ENCODE measurements at regions not wholly inside any gene's neighbourhood (a gene's known extent, or its start where the extent isn't known, plus 50 kb on each side); places are given as distances from the start of the nearest gene placed in this dataset.

DNA sequence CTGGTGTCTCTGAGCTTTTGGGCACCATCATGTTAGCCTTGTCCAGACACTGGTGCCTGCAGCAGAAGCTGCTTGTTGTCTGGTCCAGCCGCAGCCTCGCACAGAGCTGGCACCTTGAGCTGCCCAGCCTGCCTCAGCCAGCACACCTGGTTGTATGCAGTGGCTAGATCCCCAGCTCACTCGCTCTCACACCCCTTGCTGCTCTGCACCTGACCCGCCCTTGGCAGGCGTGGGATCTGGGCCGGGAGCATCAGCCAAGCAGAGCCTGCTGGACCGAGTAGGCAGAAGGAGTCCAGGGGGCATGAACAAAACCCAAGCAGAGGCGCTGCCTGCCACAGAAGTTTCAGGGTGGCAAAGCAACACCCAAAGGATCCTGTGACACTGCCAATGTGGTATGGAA, 79.7 kb upstream of the ITGB1 start:
- WGBS = 94% methylated on average over 2 of the region's 8 CpGs
- H3K4me3 ChIP-seq = no peak overlapping the region
- TF ChIP-seq CTCF (IDR thresholded peaks at IDR 0.05) (no peak), POLR2A (IDR thresholded peaks at IDR 0.05; ENCODE audit: low read depth) (no peak), EP300 (IDR thresholded peaks at IDR 0.05) (no peak), POLR2AphosphoS5 (IDR thresholded peaks at IDR 0.05) (no peak)
- H3K9me3 ChIP-seq = no peaks in the 10 kb centered on the region
- no peak overlapping the region for H3K27ac ChIP-seq (replicated peaks in 1 of 4)
- intact Hi-C loops (cut with DNase I) = no loop called here
- DNase-seq (ENCODE audit: extremely low spot score) = peak; percentile 31
- H3K4me1 ChIP-seq = peaks cover 0 to 15% (median 8%) of the 10 kb centered on the region in 4 donors
- H3K36me3 ChIP-seq = no peaks in the 10 kb centered on the region
- H3K27me3 ChIP-seq = no peaks in the 10 kb centered on the region

DNA sequence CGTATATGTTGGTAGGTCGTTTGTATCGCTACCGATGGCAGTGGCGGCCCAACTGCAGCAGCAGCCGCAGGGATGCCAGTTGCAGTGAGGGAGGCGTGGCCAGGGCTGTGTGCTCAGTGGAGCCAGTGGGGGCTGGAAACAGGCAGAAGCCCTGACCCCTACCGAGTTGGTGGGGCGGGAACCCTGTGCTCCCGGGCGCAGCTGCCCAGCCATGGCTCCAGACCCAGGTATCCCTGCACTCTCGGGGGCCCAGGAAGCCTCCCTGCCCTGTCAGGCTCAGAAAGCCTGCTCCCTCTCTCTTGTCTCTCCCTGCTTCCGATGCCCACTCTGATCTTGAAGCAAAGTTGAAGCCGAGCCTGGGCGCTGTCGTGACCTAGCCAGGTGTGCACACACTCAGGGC, 78.6 kb upstream of the ITGB1 start:
- Histone ChIP-seq H3K27ac (replicated peaks in 1 of 4) (no peak overlapping the region), H3K4me3 (no peak overlapping the region), H3K9me3 (no peaks in the 10 kb centered on the region), H3K36me3 (no peaks in the 10 kb centered on the region), H3K4me1 (peaks cover 0 to 18% (median 11%) of the 10 kb centered on the region in 4 donors), H3K27me3 (no peaks in the 10 kb centered on the region)
- intact Hi-C loops (cut with DNase I) = no loop called here
- WGBS = 96% methylated on average over 10 of the region's 16 CpGs
- no peak for TF ChIP-seq EP300 (IDR thresholded peaks at IDR 0.05)
- no peak for TF ChIP-seq POLR2AphosphoS5 (IDR thresholded peaks at IDR 0.05)
- TF ChIP-seq POLR2A (IDR thresholded peaks at IDR 0.05; ENCODE audit: low read depth) = no peak
- no peak for TF ChIP-seq CTCF (IDR thresholded peaks at IDR 0.05)
- DNase-seq (ENCODE audit: extremely low spot score) = peak; percentile 72

DNA sequence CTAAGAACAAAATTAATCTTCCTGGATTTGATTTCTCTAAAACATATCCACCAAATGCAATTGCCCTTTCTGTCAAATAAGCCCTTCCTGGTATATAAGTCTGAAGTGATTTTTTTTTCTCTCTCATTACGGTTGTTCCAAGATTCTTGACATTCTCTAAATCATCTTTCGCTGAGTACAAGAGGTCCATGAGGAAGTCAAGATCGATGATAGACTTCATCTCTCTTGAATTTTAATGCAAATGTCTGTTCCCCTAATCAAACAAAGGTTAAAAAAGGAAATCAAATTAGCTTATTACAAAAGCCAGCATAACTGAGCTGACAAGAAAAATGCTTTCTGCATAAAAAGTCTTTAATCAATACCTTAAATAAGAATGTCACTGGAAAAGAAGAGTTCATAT, 77.4 kb upstream of the ITGB1 start:
- intact Hi-C loops (cut with DNase I) = no loop called here
- TF ChIP-seq POLR2AphosphoS5 (IDR thresholded peaks at IDR 0.05) (no peak), CTCF (IDR thresholded peaks at IDR 0.05) (no peak), POLR2A (IDR thresholded peaks at IDR 0.05; ENCODE audit: low read depth) (no peak), EP300 (IDR thresholded peaks at IDR 0.05) (no peak)
- Histone ChIP-seq H3K4me3 (no peak overlapping the region), H3K27ac (replicated peaks in 1 of 4) (no peak overlapping the region), H3K27me3 (no peaks in the 10 kb centered on the region), H3K9me3 (no peaks in the 10 kb centered on the region), H3K36me3 (no peaks in the 10 kb centered on the region), H3K4me1 (peaks cover 0 to 18% (median 11%) of the 10 kb centered on the region in 4 donors)
- 51% methylated on average over 3 of the region's 3 CpGs for WGBS
- no peak for DNase-seq (ENCODE audit: extremely low spot score)

GRCh38 chr10:33034931-33035330, 76.9 kb upstream of the ITGB1 start:
- DNase-seq (ENCODE audit: extremely low spot score) = no peak
- Histone ChIP-seq H3K27ac (replicated peaks in 1 of 4) (no peak overlapping the region), H3K4me1 (peaks cover 0 to 18% (median 13%) of the 10 kb centered on the region in 4 donors), H3K36me3 (no peaks in the 10 kb centered on the region), H3K4me3 (no peak overlapping the region), H3K9me3 (no peaks in the 10 kb centered on the region), H3K27me3 (no peaks in the 10 kb centered on the region)
- WGBS = 88% methylated on average over 1 of the region's 1 CpG
- TF ChIP-seq CTCF (IDR thresholded peaks at IDR 0.05) (no peak), POLR2A (IDR thresholded peaks at IDR 0.05; ENCODE audit: low read depth) (no peak)
- intact Hi-C loops (cut with DNase I) = no loop called here

DNA sequence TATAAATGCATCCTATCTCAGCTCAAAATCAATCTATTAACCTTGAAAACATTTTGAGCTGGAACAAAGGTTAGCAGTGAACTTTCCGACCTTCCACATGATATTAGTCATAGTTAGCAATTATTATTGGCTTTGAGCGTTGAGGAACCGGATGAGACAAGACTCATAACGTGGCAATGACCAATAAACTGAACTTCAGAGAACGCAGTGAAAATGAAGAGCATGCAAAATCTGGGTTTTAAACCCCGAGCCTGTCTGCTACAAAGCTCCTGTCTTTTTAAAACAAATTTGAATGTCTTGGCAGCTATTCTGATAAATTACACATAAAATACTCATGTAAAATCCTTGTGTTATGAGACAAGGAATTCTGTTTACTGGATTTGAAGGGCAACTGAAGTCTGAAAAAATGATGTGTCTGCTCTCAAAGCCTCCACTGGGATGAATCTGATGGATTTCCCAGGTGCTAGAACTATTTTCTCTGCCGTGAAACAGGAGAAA, 74.7 kb upstream of the ITGB1 start:
- H3K9me3 ChIP-seq = no peaks in the 10 kb centered on the region
- no peaks in the 10 kb centered on the region for H3K27me3 ChIP-seq
- 35% methylated on average over 7 of the region's 7 CpGs for WGBS
- TF ChIP-seq CTCF (IDR thresholded peaks at IDR 0.05) (no peak), EP300 (IDR thresholded peaks at IDR 0.05) (no peak), POLR2AphosphoS5 (IDR thresholded peaks at IDR 0.05) (no peak), POLR2A (IDR thresholded peaks at IDR 0.05; ENCODE audit: low read depth) (no peak)
- H3K27ac ChIP-seq (replicated peaks in 1 of 4) = no peak overlapping the region
- peaks cover 0 to 18% (median 13%) of the 10 kb centered on the region in 4 donors for H3K4me1 ChIP-seq
- intact Hi-C loops (cut with DNase I) = no loop called here
- peak; percentile 68 for DNase-seq (ENCODE audit: extremely low spot score)
- no peak overlapping the region for H3K4me3 ChIP-seq
- H3K36me3 ChIP-seq = no peaks in the 10 kb centered on the region

Measured in esophagus muscularis mucosa (tissue), 4 donors.